ENCODE measurements at regions not wholly inside any gene's neighbourhood (a gene's known extent, or its start where the extent isn't known, plus 50 kb on each side); places are given as distances from the start of the nearest gene placed in this dataset.

DNA sequence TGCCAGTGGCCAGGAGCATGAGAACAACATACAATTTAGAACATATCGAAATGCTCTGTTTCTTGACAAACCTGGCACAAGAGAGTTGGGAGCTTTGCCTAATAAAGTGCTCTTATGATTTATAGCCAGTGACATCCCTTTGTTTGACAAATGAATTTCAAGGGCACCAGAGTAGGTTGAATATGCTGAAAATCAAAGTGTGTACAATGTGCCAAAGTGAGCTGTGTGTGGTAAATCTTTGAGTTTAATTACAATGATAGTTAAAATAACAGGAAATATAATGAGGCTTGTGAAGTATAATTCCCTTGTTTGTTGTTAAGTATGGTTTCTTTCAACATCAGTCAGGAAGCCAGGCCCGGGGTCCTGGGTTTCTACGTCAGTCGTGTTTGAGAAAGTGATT lies 211.9 kb downstream of the EBLN2 start:
- TF ChIP-seq, protein P1, sequence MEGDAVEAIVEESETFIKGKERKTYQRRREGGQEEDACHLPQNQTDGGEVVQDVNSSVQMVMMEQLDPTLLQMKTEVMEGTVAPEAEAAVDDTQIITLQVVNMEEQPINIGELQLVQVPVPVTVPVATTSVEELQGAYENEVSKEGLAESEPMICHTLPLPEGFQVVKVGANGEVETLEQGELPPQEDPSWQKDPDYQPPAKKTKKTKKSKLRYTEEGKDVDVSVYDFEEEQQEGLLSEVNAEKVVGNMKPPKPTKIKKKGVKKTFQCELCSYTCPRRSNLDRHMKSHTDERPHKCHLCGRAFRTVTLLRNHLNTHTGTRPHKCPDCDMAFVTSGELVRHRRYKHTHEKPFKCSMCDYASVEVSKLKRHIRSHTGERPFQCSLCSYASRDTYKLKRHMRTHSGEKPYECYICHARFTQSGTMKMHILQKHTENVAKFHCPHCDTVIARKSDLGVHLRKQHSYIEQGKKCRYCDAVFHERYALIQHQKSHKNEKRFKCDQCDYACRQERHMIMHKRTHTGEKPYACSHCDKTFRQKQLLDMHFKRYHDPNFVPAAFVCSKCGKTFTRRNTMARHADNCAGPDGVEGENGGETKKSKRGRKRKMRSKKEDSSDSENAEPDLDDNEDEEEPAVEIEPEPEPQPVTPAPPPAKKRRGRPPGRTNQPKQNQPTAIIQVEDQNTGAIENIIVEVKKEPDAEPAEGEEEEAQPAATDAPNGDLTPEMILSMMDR (IDR thresholded peaks at IDR 0.05), result no peak
- no peak for TF ChIP-seq POLR2A (IDR thresholded peaks at IDR 0.05)
